Mucosa of descending colon (tissue), 3 donors: ENCODE measurements at regions not wholly inside any gene's neighbourhood (a gene's known extent, or its start where the extent isn't known, plus 50 kb on each side); places are given as distances from the start of the nearest gene placed in this dataset.

Experiments used
- ATAC-seq: fragments of 200-7000 bp; cut with Tn5 transposase; one replicate; pipeline ENCODE4 v1.9.1; 2020; ENCODE audit warnings: mild to moderate bottlenecking, moderate library complexity
- DNase-seq, 3 donors: peaks; one replicate each; pipeline ENCODE4 v3.0.0-alpha.2; 2020
- H3K36me3 ChIP-seq: fragments of 200-600 bp; one replicate; pipeline ENCODE4 v1.8.0; 2021; ENCODE audit warnings: low read depth, mild to moderate bottlenecking
- H3K4me1 ChIP-seq: fragments of 200-600 bp; one replicate; pipeline ENCODE4 v1.8.0; 2021; ENCODE audit warnings: low read depth, mild to moderate bottlenecking
- H3K4me3 ChIP-seq: fragments of 200-600 bp; one replicate; pipeline ENCODE4 v1.8.0; 2021; ENCODE audit warnings: mild to moderate bottlenecking
- H3K9me3 ChIP-seq: fragments of 200-600 bp; one replicate; pipeline ENCODE4 v1.8.0; 2021; ENCODE audit warnings: mild to moderate bottlenecking
- intact Hi-C, 2 donors: fragments of 100-400 bp; cut with DNase I in 1 of 2; cut with micrococcal nuclease in 1 of 2; formaldehyde crosslinking; loops; one replicate each; pipeline versions ENCODE4 v1.11.0 to v1.11.1; 2022; cut with DNase I, micrococcal nuclease
- TF ChIP-seq, protein P1 (sequence below): fragments of 200-600 bp; IDR thresholded peaks from one replicate; pipeline ENCODE4 v1.8.0; 2022; ENCODE audit warnings: antibody characterized with exemption, mild to moderate bottlenecking
- donor health status: DM: no; HTN: no; CAD: no; lungs with moderate emphysema.
- donor health status: DM: no; HTN: no; CAD: no.
- donor health status: DM: no; HTN: yes; CAD: no.

- DNase-seq (no peak), ATAC-seq (no peak)
- TF ChIP-seq, protein P1, sequence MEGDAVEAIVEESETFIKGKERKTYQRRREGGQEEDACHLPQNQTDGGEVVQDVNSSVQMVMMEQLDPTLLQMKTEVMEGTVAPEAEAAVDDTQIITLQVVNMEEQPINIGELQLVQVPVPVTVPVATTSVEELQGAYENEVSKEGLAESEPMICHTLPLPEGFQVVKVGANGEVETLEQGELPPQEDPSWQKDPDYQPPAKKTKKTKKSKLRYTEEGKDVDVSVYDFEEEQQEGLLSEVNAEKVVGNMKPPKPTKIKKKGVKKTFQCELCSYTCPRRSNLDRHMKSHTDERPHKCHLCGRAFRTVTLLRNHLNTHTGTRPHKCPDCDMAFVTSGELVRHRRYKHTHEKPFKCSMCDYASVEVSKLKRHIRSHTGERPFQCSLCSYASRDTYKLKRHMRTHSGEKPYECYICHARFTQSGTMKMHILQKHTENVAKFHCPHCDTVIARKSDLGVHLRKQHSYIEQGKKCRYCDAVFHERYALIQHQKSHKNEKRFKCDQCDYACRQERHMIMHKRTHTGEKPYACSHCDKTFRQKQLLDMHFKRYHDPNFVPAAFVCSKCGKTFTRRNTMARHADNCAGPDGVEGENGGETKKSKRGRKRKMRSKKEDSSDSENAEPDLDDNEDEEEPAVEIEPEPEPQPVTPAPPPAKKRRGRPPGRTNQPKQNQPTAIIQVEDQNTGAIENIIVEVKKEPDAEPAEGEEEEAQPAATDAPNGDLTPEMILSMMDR: no peak
- intact Hi-C loops: no loop called here
- no peak overlapping the region for H3K4me3 ChIP-seq
- no peaks in the 10 kb centered on the region for H3K9me3 ChIP-seq
- H3K4me1 ChIP-seq: no peaks in the 10 kb centered on the region
- no peaks in the 10 kb centered on the region for H3K36me3 ChIP-seq
Measured at GRCh38 chr15:95319242-95319641, 1011.3 kb upstream of the NR2F2 start.

GRCh38 chr15:95323796-95324195 lies 1006.7 kb upstream of the NR2F2 start:
- ATAC-seq (no peak), DNase-seq (no peak)
- Histone ChIP-seq H3K4me3 (no peak overlapping the region), H3K4me1 (no peaks in the 10 kb centered on the region), H3K9me3 (no peaks in the 10 kb centered on the region), H3K36me3 (no peaks in the 10 kb centered on the region)
- intact Hi-C loops: no loop called here
- TF ChIP-seq, protein P1: no peak

DNA sequence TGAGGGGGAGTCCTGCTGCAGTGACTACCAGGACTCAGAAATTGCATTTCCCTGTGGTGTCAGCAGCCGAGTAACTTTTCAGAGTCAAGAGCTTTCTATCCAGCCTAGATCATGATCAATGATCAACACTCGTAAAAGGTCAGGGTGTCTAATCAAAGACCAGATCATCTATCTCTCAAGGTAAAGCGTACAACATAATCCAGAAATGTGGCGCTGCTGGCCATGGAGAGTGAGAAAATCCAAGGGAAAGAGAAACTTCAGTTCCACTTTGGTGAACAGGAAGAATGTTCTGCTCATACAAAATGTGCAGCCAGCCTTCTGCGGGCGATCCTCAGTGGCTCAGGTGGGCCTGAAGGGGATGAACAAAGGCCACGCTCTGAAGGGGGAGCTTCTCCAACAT lies 1005.8 kb upstream of the NR2F2 start:
- ATAC-seq (no peak), DNase-seq (no peak)
- Histone ChIP-seq H3K4me1 (no peaks in the 10 kb centered on the region), H3K9me3 (no peaks in the 10 kb centered on the region), H3K36me3 (no peaks in the 10 kb centered on the region), H3K4me3 (no peak overlapping the region)
- TF ChIP-seq, protein P1: no peak
- intact Hi-C loops: no loop called here

DNA sequence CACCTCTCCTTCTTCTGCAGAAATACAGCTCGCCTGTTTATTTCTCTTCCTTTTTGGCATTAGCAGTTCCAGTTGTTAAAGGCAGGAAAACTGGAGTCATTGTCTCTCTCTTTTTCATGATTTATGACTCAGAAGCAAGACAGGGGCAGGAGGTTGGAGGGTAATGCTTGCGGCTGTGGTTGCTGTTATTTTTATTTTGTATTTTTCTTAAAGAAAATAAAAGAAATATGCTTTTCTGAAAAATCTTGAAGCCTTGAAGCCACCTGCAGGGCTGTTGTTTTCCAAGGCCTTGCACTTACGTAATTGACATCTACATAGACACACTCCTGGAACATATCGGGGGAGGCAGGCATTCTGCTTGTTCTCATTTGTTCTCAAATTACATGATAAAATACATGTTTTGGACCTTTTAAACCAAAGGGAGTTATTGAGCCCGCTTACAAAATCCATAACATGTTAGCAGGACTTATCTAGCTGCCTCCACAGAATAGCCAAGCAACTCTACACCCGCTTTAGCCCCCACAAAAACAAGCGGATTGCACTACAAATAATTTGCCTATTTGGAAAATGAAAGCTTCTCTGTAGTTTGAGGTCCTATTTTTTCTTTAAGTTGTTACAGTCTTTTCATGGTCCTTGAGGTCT lies 1004.6 kb upstream of the NR2F2 start:
- Histone ChIP-seq H3K36me3 (no peaks in the 10 kb centered on the region), H3K4me3 (no peak overlapping the region), H3K9me3 (no peaks in the 10 kb centered on the region), H3K4me1 (no peaks in the 10 kb centered on the region)
- DNase-seq (no peak), ATAC-seq (no peak)
- intact Hi-C loops: no loop called here
- TF ChIP-seq, protein P1: no peak

- no peak for DNase-seq
- Histone ChIP-seq H3K4me1 (no peaks in the 10 kb centered on the region), H3K4me3 (no peak overlapping the region), H3K9me3 (no peaks in the 10 kb centered on the region), H3K36me3 (no peaks in the 10 kb centered on the region)
- intact Hi-C loops: no loop called here
- TF ChIP-seq, protein P1: no peak
- ATAC-seq: no peak
Measured at GRCh38 chr15:95326431-95327182, 1003.9 kb upstream of the NR2F2 start.
